Glutamatergic neuron (in vitro differentiated cells): ENCODE measurements at regions not wholly inside any gene's neighbourhood (a gene's known extent, or its start where the extent isn't known, plus 50 kb on each side); places are given as distances from the start of the nearest gene placed in this dataset.
A peak's percentile ranks its signal among the peaks of the same experiment; 100 is the strongest.

Source experiments
- DNase-seq: peaks from one replicate; pipeline ENCODE4 v3.0.0; 2022
- H3K27ac Mint-ChIP-seq: one replicate; pipeline ENCODE4 v1.8.0; 2020; ENCODE audit warnings: mild to moderate bottlenecking, mixed read lengths, inconsistent platforms; ENCODE audit not compliant: unreplicated experiment
- H3K27me3 Mint-ChIP-seq: one replicate; pipeline ENCODE4 v1.8.0; 2020; ENCODE audit warnings: mild to moderate bottlenecking, moderate library complexity, mixed read lengths, inconsistent platforms; ENCODE audit not compliant: unreplicated experiment
- H3K36me3 Mint-ChIP-seq: one replicate; pipeline ENCODE4 v1.8.0; 2020; ENCODE audit warnings: mild to moderate bottlenecking, mixed read lengths, inconsistent platforms; ENCODE audit not compliant: unreplicated experiment
- H3K4me1 Mint-ChIP-seq: one replicate; pipeline ENCODE4 v1.8.0; 2020; ENCODE audit warnings: mild to moderate bottlenecking, low read depth, mixed read lengths, inconsistent platforms; ENCODE audit not compliant: unreplicated experiment
- H3K4me3 Mint-ChIP-seq: one replicate; pipeline ENCODE4 v1.8.0; 2020; ENCODE audit warnings: mild to moderate bottlenecking, mixed read lengths, inconsistent platforms; ENCODE audit not compliant: unreplicated experiment
- H3K9me3 Mint-ChIP-seq: one replicate; pipeline ENCODE4 v1.8.0; 2020; ENCODE audit warnings: mild to moderate bottlenecking, moderate library complexity, mixed read lengths, inconsistent platforms; ENCODE audit not compliant: unreplicated experiment
- CTCF ChIP-seq: fragments of 200-600 bp; sonication (generic); IDR thresholded peaks from one replicate; pipeline ENCODE4 v1.5.0; 2021; ENCODE audit not compliant: partially characterized antibody, unreplicated experiment

GRCh38 chr15:46277451-46277850 lies 642.6 kb downstream of the SQOR start:
- DNase-seq = no peak
- Mint-ChIP-seq H3K4me1 (peaks cover 52% of the 10 kb centered on the region), H3K4me3 (peak overlapping the region; percentile 74), H3K27ac (peak overlapping the region; percentile 99), H3K27me3 (peaks cover 8% of the 10 kb centered on the region), H3K36me3 (no peaks in the 10 kb centered on the region), H3K9me3 (peaks cover 13% of the 10 kb centered on the region)
- TF ChIP-seq CTCF = no peak

- TF ChIP-seq CTCF = no peak
- DNase-seq = peak; percentile 77
- peaks cover 52% of the 10 kb centered on the region for H3K4me1 Mint-ChIP-seq
- peak overlapping the region; percentile 74 for H3K4me3 Mint-ChIP-seq
- peak overlapping the region; percentile 99 for H3K27ac Mint-ChIP-seq
- no peaks in the 10 kb centered on the region for H3K36me3 Mint-ChIP-seq
- peaks cover 15% of the 10 kb centered on the region for H3K9me3 Mint-ChIP-seq
- peaks cover 8% of the 10 kb centered on the region for H3K27me3 Mint-ChIP-seq
These were observed 643.2 kb downstream of the SQOR start for GRCh38 chr15:46278062-46278461.

DNA sequence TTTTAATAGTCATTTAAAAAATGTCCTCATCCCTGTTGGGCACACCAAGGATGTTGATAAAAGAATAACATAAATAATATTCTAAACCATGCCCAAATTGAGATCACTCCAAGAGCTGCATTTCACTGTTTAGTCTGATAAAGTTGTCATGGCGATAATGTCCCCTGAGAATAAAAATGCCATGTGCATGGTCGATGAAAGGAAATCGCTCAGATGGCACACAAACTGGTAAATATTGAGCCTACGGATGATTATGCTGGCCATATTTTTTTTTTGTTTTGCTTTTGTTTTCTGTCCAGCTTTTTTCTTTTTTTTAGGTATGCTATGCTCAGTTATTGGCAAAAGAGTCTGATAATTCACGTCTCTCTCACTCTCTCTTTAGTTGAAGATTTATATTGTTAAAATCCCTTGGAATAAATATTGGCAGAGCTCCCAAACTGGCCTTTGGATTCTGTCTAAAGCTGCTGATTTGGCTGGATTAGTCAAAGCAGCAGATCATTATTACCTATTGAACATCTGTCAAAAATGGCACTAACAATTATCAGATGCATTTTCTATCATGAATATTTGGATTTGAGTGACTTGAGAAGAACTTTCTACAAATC lies 643.8 kb downstream of the SQOR start:
- Mint-ChIP-seq H3K9me3 (peaks cover 15% of the 10 kb centered on the region), H3K36me3 (no peaks in the 10 kb centered on the region), H3K27ac (peak overlapping the region; percentile 99), H3K27me3 (peaks cover 8% of the 10 kb centered on the region), H3K4me3 (peak overlapping the region; percentile 74), H3K4me1 (peaks cover 52% of the 10 kb centered on the region)
- no peak for TF ChIP-seq CTCF
- DNase-seq = no peak

DNA sequence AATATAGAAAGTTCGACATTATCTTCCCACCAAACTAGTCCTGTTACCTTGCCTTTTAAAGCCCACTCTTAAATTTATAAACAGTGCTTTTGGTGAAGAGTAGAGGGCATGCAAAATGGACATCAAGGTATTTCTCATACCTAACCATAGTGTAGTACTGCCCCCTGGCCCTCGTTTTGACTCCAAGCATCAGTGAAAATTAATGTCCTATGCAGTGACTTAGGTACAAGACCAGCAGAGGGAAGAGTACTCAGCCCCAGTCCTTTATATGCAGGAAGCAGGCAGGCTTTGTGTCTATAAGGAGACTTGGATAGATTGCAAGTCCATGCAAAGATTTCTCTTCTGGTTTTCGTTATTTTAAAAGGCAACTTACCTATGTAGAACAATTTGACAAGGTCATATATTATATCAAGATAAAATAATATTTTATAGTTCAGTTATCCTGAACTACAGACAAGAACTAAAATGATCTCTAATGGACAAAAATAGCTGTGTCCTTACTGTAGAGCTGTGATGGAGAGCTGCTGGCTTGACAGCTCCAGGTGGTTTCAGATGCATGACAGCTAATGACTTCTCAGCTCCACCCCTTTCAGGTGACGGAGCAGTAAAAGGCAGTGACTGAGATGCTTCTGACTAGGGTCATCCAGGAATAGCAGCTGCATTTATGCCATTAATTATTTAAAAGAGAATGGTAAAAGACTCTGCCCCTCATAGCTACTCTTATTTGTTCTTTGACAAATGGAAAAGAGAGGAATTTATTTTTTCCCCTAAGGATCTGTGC lies 646.1 kb downstream of the SQOR start:
- Mint-ChIP-seq H3K27me3 (peaks cover 10% of the 10 kb centered on the region), H3K4me3 (peak overlapping the region; percentile 17), H3K4me1 (peaks cover 47% of the 10 kb centered on the region), H3K9me3 (peaks cover 15% of the 10 kb centered on the region), H3K36me3 (peaks cover 5% of the 10 kb centered on the region), H3K27ac (peak overlapping the region; percentile 99)
- TF ChIP-seq CTCF = no peak
- no peak for DNase-seq

- no peaks in the 10 kb centered on the region for H3K9me3 Mint-ChIP-seq
- H3K36me3 Mint-ChIP-seq = peaks cover 5% of the 10 kb centered on the region
- TF ChIP-seq CTCF = no peak
- no peak overlapping the region for H3K4me3 Mint-ChIP-seq
- H3K4me1 Mint-ChIP-seq = peaks cover 4% of the 10 kb centered on the region
- H3K27ac Mint-ChIP-seq = no peak overlapping the region
- peaks cover 4% of the 10 kb centered on the region for H3K27me3 Mint-ChIP-seq
- DNase-seq = no peak
These were observed 658.7 kb downstream of the SQOR start for GRCh38 chr15:46293550-46293949.
